ENCODE measurements at regions not wholly inside any gene's neighbourhood (a gene's known extent, or its start where the extent isn't known, plus 50 kb on each side); places are given as distances from the start of the nearest gene placed in this dataset.
"Not testable (repeated sequence)": the region's sequence is repeated elsewhere in the genome, so short reads cannot be mapped to it uniquely, and the experiment has no call there.

- CTCF ChIA-PET, DNase-seq, H3K36me3 Mint-ChIP-seq, H3K4me3 Mint-ChIP-seq, H3K27ac Mint-ChIP-seq: not testable (repeated sequence)
- Mint-ChIP-seq H3K27me3 (peaks cover 50% of the 10 kb centered on the region), H3K4me1 (peaks cover 14% of the 10 kb centered on the region), H3K9me3 (peaks cover 13% of the 10 kb centered on the region)
These were observed 64.6 kb upstream of the ADGRL1 start for GRCh38 chr19:14270557-14270956.

- Mint-ChIP-seq H3K27ac (no peak overlapping the region), H3K4me1 (no peaks in the 10 kb centered on the region), H3K27me3 (peaks cover 46% of the 10 kb centered on the region), H3K36me3 (no peaks in the 10 kb centered on the region), H3K4me3 (no peak overlapping the region), H3K9me3 (no peaks in the 10 kb centered on the region)
- DNase-seq = no peak
- CTCF ChIA-PET = no interaction called here
These were observed 61.3 kb upstream of the ADGRL1 start for GRCh38 chr19:14267224-14267741.

- H3K4me1 Mint-ChIP-seq, DNase-seq, CTCF ChIA-PET, H3K36me3 Mint-ChIP-seq, H3K9me3 Mint-ChIP-seq, H3K27ac Mint-ChIP-seq, H3K4me3 Mint-ChIP-seq: not testable (repeated sequence)
- H3K27me3 Mint-ChIP-seq = peaks cover 38% of the 10 kb centered on the region
These were observed 60.2 kb upstream of the ADGRL1 start for GRCh38 chr19:14266208-14266607.

DNA sequence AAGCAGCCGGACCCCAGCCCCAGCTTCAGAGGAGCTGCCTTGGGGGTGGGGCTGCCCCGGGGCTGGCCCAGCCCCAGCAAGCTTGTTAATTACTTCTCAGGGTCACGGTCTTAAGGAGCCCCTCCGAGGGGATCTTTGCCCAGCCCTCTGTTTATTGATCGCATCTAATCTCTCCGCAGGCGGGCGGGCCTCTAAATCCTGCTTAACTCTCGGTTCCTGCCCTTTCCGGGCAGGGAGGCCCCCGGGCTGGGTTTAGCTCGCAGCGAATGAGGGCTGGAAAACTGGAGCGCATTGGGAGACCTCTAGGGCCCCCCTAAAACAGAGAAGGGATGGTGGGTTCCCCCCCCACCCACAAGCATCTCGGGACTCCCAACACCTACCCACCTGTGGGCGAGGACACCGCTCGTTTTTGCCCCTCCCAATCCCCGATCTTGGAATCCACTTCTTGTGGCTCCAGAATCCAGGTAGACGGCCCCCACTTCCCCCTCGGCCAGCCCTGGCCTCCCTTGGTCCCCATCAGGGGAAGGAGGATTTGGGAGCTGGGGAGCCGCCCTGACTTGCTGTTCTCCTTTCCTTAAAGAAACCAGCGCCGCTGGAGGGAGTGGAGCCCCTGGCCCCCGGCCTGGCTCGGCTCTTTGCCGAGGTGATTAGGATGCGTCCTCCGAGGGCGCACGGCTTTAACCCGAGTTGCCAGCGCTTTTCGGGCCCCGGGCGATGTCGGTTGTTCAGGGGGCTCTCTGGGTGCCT lies 59.5 kb upstream of the ADGRL1 start:
- Mint-ChIP-seq H3K4me1 (no peaks in the 10 kb centered on the region), H3K27ac (no peak overlapping the region), H3K9me3 (no peaks in the 10 kb centered on the region), H3K4me3 (no peak overlapping the region), H3K36me3 (no peaks in the 10 kb centered on the region), H3K27me3 (peaks cover 38% of the 10 kb centered on the region)
- CTCF ChIA-PET = no interaction called here
- DNase-seq = no peak

DNA sequence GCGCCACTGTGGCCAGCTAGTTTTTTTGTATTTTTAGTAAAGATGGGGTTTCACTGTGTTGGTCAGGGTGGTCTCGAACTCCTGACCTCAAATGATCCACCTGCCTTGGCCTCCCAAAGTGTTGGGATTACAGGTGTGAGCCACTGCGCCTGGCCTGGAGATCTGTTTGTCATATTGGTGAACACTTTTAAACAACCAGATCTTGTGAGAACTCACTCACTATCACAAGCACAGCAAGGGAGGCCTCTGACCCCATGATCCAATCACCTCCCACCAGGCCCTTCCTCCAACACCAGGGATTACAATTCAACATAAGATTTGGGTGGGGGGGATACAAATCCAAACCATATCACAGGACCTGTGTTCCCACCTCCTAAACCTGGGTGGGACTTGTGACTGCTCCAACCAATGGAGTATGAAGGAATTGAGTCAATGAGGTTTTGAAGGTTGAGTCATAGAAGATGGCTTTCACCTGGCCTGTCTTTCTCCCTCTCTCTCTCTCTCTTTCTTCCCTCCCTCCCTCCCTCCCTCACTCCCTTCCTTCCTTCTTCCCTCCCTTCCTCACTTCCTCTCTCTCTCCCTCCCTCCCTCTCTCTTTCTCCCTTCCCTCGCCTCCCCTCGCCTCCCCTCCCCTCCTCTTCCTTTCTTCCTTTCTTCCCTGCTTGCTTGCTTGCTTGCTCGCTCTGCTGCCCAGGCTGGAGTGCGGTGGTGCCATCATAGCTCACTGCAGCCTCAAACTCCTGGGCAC lies 50.1 kb upstream of the ADGRL1 start:
- H3K4me3 Mint-ChIP-seq, H3K4me1 Mint-ChIP-seq, H3K9me3 Mint-ChIP-seq, H3K27ac Mint-ChIP-seq, CTCF ChIA-PET, DNase-seq, H3K36me3 Mint-ChIP-seq: not testable (repeated sequence)
- H3K27me3 Mint-ChIP-seq = peaks cover 19% of the 10 kb centered on the region
